ENCODE measurements at regions not wholly inside any gene's neighbourhood (a gene's known extent, or its start where the extent isn't known, plus 50 kb on each side); places are given as distances from the start of the nearest gene placed in this dataset.

- Histone ChIP-seq H3K4me1 (ENCODE audit: insufficient read depth, low read length, poor library complexity, severe bottlenecking) (peaks cover 10% of the 10 kb centered on the region), H3K9me2 (replicated peaks; ENCODE audit: low read depth, low read length) (no peaks in the 10 kb centered on the region), H3K9ac (ENCODE audit: low read depth, low read length, poor library complexity, severe bottlenecking) (no peak overlapping the region), H3K36me3 (ENCODE audit: insufficient read depth, low read length) (no peaks in the 10 kb centered on the region), H3K79me2 (ENCODE audit: insufficient read depth, low read length) (no peaks in the 10 kb centered on the region), H2AFZ (ENCODE audit: low read length) (no peak overlapping the region), H3K27me3 (ENCODE audit: insufficient read depth, low read length, poor library complexity, severe bottlenecking) (no peaks in the 10 kb centered on the region), H4K20me1 (ENCODE audit: insufficient read depth, low read length, poor library complexity, severe bottlenecking) (no peaks in the 10 kb centered on the region), H3F3A (ENCODE audit: low read depth) (no peaks in the 10 kb centered on the region), H3K9me3 (ENCODE audit: insufficient read depth, low read depth, low read length) (no peaks in the 10 kb centered on the region), H3K4me3 (ENCODE audit: low read length, poor library complexity, severe bottlenecking) (no peak overlapping the region), H3K4me2 (ENCODE audit: low read depth, low read length, poor library complexity, severe bottlenecking) (no peak overlapping the region)
- TF ChIP-seq, protein P1, sequence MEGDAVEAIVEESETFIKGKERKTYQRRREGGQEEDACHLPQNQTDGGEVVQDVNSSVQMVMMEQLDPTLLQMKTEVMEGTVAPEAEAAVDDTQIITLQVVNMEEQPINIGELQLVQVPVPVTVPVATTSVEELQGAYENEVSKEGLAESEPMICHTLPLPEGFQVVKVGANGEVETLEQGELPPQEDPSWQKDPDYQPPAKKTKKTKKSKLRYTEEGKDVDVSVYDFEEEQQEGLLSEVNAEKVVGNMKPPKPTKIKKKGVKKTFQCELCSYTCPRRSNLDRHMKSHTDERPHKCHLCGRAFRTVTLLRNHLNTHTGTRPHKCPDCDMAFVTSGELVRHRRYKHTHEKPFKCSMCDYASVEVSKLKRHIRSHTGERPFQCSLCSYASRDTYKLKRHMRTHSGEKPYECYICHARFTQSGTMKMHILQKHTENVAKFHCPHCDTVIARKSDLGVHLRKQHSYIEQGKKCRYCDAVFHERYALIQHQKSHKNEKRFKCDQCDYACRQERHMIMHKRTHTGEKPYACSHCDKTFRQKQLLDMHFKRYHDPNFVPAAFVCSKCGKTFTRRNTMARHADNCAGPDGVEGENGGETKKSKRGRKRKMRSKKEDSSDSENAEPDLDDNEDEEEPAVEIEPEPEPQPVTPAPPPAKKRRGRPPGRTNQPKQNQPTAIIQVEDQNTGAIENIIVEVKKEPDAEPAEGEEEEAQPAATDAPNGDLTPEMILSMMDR (conservative IDR thresholded peaks at IDR 0.05; ENCODE audit: low read length): no peak
- no peak for TF ChIP-seq EZH2phosphoT487 (IDR thresholded peaks at IDR 0.05; ENCODE audit: borderline replicate concordance)
Observed at GRCh38 chr2:8110716-8111115, 571.1 kb upstream of the ID2 start.

GRCh38 chr2:8111193-8111592 lies 570.7 kb upstream of the ID2 start:
- Histone ChIP-seq H3K79me2 (ENCODE audit: insufficient read depth, low read length) (no peaks in the 10 kb centered on the region), H4K20me1 (ENCODE audit: insufficient read depth, low read length, poor library complexity, severe bottlenecking) (no peaks in the 10 kb centered on the region)

GRCh38 chr2:8115456-8115855 lies 566.4 kb upstream of the ID2 start:
- no peaks in the 10 kb centered on the region for H3F3A ChIP-seq (ENCODE audit: low read depth)
- H3K9me2 ChIP-seq (replicated peaks; ENCODE audit: low read depth, low read length): no peaks in the 10 kb centered on the region
- H3K4me3 ChIP-seq (ENCODE audit: low read length, poor library complexity, severe bottlenecking): no peak overlapping the region
- H3K36me3 ChIP-seq (ENCODE audit: insufficient read depth, low read length): no peaks in the 10 kb centered on the region
- TF ChIP-seq, protein P1 (conservative IDR thresholded peaks at IDR 0.05; ENCODE audit: low read length): no peak
- TF ChIP-seq EZH2phosphoT487 (IDR thresholded peaks at IDR 0.05; ENCODE audit: borderline replicate concordance): no peak
- H3K4me1 ChIP-seq (ENCODE audit: insufficient read depth, low read length, poor library complexity, severe bottlenecking): no peaks in the 10 kb centered on the region
- no peaks in the 10 kb centered on the region for H3K27me3 ChIP-seq (ENCODE audit: insufficient read depth, low read length, poor library complexity, severe bottlenecking)
- H3K9me3 ChIP-seq (ENCODE audit: insufficient read depth, low read depth, low read length): no peaks in the 10 kb centered on the region
- H3K9ac ChIP-seq (ENCODE audit: low read depth, low read length, poor library complexity, severe bottlenecking): no peak overlapping the region
- no peak overlapping the region for H2AFZ ChIP-seq (ENCODE audit: low read length)
- H4K20me1 ChIP-seq (ENCODE audit: insufficient read depth, low read length, poor library complexity, severe bottlenecking): no peaks in the 10 kb centered on the region
- H3K4me2 ChIP-seq (ENCODE audit: low read depth, low read length, poor library complexity, severe bottlenecking): no peak overlapping the region
- no peaks in the 10 kb centered on the region for H3K79me2 ChIP-seq (ENCODE audit: insufficient read depth, low read length)

More at GRCh38 chr2:8111193-8111592, 570.7 kb upstream of the ID2 start:
- H3K9ac ChIP-seq (ENCODE audit: low read depth, low read length, poor library complexity, severe bottlenecking): no peak overlapping the region
- no peaks in the 10 kb centered on the region for H3K9me2 ChIP-seq (replicated peaks; ENCODE audit: low read depth, low read length)
- H3K27me3 ChIP-seq (ENCODE audit: insufficient read depth, low read length, poor library complexity, severe bottlenecking): no peaks in the 10 kb centered on the region
- peaks cover 10% of the 10 kb centered on the region for H3K4me1 ChIP-seq (ENCODE audit: insufficient read depth, low read length, poor library complexity, severe bottlenecking)
- H3F3A ChIP-seq (ENCODE audit: low read depth): no peaks in the 10 kb centered on the region
- no peak overlapping the region for H3K4me2 ChIP-seq (ENCODE audit: low read depth, low read length, poor library complexity, severe bottlenecking)
- no peak for TF ChIP-seq EZH2phosphoT487 (IDR thresholded peaks at IDR 0.05; ENCODE audit: borderline replicate concordance)
- TF ChIP-seq, protein P1 (conservative IDR thresholded peaks at IDR 0.05; ENCODE audit: low read length): no peak
- H3K36me3 ChIP-seq (ENCODE audit: insufficient read depth, low read length): no peaks in the 10 kb centered on the region
- H3K4me3 ChIP-seq (ENCODE audit: low read length, poor library complexity, severe bottlenecking): no peak overlapping the region
- no peak overlapping the region for H2AFZ ChIP-seq (ENCODE audit: low read length)
- H3K9me3 ChIP-seq (ENCODE audit: insufficient read depth, low read depth, low read length): no peaks in the 10 kb centered on the region

All from Loucy (cell line).